PC-9 (cell line): ENCODE measurements at regions not wholly inside any gene's neighbourhood (a gene's known extent, or its start where the extent isn't known, plus 50 kb on each side); places are given as distances from the start of the nearest gene placed in this dataset.

Source experiments
- BruUV-seq: library from RNA; stranded (reverse); fragments of 400-500 nt; replicated peaks from 2 replicates; lab custom pipeline; 2021; lab: Mats Ljungman, UMichigan
- CTCF ChIA-PET: fragments of 300-600 bp; sonication (Branson Sonifier 250); formaldehyde crosslinking; loops from one replicate; lab custom pipeline; 2022; ENCODE audit warnings: antibody characterized with exemption; lab: Charles Lee
- POLR2A ChIA-PET: fragments of 300-600 bp; sonication (Branson Sonifier 250); formaldehyde crosslinking; loops from one replicate; lab custom pipeline; 2022; ENCODE audit warnings: antibody characterized with exemption; ENCODE audit not compliant: unreplicated experiment; lab: Charles Lee
- DNase-seq, 2 experiments: peaks; one replicate each; pipeline versions ENCODE4 v3.0.0 to v3.0.0-alpha.2; 2015 to 2022; ENCODE audit warnings: mixed read lengths in 1 of 2
- H2AFZ ChIP-seq: fragments of 200-600 bp; sonication (generic); 2 replicates; pipeline ENCODE4 v1.8.1; 2017; ENCODE audit warnings: antibody characterized with exemption
- H3F3A ChIP-seq: fragments of 200-600 bp; sonication (generic); 2 replicates; pipeline ENCODE4 v1.8.1; 2017; ENCODE audit warnings: antibody characterized with exemption, mild to moderate bottlenecking, low read depth; ENCODE audit not compliant: insufficient read depth
- H3K27ac ChIP-seq: fragments of 200-600 bp; sonication (generic); 2 replicates; pipeline ENCODE4 v1.6.1; 2016; ENCODE audit warnings: mixed run types
- H3K27me3 ChIP-seq: fragments of 200-600 bp; sonication (generic); 2 replicates; pipeline ENCODE4 v1.6.1; 2016; ENCODE audit warnings: low read depth, mixed run types; ENCODE audit not compliant: insufficient read depth
- H3K36me3 ChIP-seq: fragments of 200-600 bp; sonication (generic); 2 replicates; pipeline ENCODE4 v1.6.1; 2016; ENCODE audit warnings: low read depth, mixed run types
- H3K4me1 ChIP-seq: fragments of 200-600 bp; sonication (generic); replicated peaks from 2 replicates; pipeline ENCODE4 v1.6.1; 2016; ENCODE audit warnings: mixed run types; ENCODE audit not compliant: insufficient read depth
- H3K4me2 ChIP-seq: fragments of 200-600 bp; sonication (generic); 2 replicates; pipeline ENCODE4 v1.6.1; 2017; ENCODE audit warnings: mixed run types
- H3K4me3 ChIP-seq: fragments of 200-600 bp; sonication (generic); 2 replicates; pipeline ENCODE4 v1.6.1; 2016; ENCODE audit warnings: mixed run types
- H3K79me2 ChIP-seq: fragments of 200-600 bp; sonication (generic); 2 replicates; pipeline ENCODE4 v1.6.1; 2017; ENCODE audit warnings: low read depth, mixed run types
- H3K9me2 ChIP-seq: fragments of 200-600 bp; sonication (generic); 2 replicates; pipeline ENCODE4 v1.8.1; 2017; ENCODE audit warnings: mild to moderate bottlenecking; ENCODE audit not compliant: insufficient read depth
- H3K9me3 ChIP-seq: fragments of 200-600 bp; sonication (generic); 2 replicates; pipeline ENCODE4 v1.8.1; 2016; ENCODE audit warnings: low read depth; ENCODE audit not compliant: insufficient read depth
- H4K20me1 ChIP-seq: fragments of 200-600 bp; sonication (generic); 2 replicates; pipeline ENCODE4 v1.8.1; 2017; ENCODE audit not compliant: insufficient read depth
- CTCF ChIP-seq: fragments of 200-600 bp; sonication (generic); conservative IDR thresholded peaks from 2 replicates; pipeline ENCODE4 v1.6.1; 2017; ENCODE audit warnings: mixed run types, antibody characterized with exemption, mild to moderate bottlenecking, moderate library complexity
- EZH2 ChIP-seq: fragments of 200-600 bp; sonication (generic); IDR thresholded peaks from 2 replicates; pipeline ENCODE4 v1.8.0; 2017; ENCODE audit warnings: antibody characterized with exemption, low read depth
- intact Hi-C: fragments of 100-400 bp; cut with micrococcal nuclease; formaldehyde crosslinking; loops from one replicate; pipeline ENCODE4 v1.10.0; 2022; ENCODE audit not compliant: unreplicated experiment

DNA sequence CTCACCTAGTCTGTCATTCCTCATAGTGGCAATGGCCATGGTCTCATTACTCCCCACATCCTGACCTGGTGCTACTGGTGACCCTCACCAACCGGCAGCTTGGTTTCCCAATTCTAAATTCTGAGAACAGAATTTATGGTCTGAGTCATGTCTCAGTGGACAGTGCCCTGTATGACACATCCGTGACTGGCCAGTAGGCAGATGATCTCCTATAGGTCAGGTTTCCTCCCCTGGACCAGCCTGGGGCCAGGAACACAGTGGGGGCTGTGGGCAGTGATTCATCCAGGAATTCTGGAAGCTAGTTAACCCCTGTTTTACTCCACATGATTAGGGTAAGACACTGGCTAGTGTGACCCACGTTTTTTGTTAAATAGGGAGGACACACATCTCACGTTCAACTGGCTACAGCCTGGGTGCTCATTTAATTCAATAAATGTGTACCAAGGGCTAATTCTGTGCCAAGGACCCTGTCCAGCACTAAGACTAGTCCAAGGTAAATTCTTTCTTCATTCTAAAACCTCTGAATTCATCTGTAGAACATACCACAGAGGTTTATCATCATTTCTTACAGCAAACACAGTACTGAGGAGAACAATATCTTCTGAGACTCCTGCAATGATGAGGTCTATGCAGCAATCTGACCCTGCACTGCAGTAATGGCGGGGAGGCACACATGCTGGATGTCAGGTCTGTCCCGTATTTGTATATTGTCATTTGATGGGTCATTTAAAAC, 249.6 kb upstream of the TBX3 start:
- Histone ChIP-seq H3K4me2 (peak overlapping the region; percentile 67), H3K27ac (peak overlapping the region; percentile 91), H3K27me3 (no peaks in the 10 kb centered on the region), H2AFZ (no peak overlapping the region), H4K20me1 (no peaks in the 10 kb centered on the region; the same call in 1 of the 2 replicates), H3K79me2 (no peaks in the 10 kb centered on the region), H3K36me3 (no peaks in the 10 kb centered on the region), H3K4me3 (no peak overlapping the region), H3K9me3 (peaks cover 11% of the 10 kb centered on the region), H3K4me1 (peaks cover 29% of the 10 kb centered on the region), H3F3A (peaks cover 23% of the 10 kb centered on the region), H3K9me2 (no peaks in the 10 kb centered on the region)
- DNase-seq: peak in 1 of 2 experiments; percentile 83
- no TSS peak for BruUV-seq
- intact Hi-C loops: no loop called here
- ChIA-PET POLR2A (no interaction called here), CTCF (no interaction called here)
- no peak for TF ChIP-seq CTCF
- no peak for TF ChIP-seq EZH2

DNA sequence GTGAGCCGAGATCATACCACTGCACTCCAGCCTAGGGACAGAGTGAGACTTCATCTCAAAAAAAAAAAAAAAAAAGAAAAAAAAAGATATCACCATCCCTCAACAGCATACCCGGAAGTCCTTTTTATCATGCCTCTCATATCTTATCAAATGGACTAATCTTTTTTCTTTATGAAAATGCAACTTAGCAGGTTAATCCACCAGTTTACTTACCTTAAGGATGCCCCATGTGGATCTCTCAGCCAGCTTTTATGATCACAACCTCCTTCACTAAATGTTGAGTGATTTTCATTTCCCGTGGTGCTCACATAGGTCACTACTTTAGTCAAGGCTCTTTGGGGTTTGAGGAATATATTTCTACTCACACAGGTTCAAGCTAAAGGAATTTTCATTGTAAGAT, 248.8 kb upstream of the TBX3 start:
- Histone ChIP-seq H4K20me1 (no peaks in the 10 kb centered on the region; the same call in 1 of the 2 replicates), H3K4me1 (peaks cover 29% of the 10 kb centered on the region), H3K27ac (peak overlapping the region; percentile 91), H3K27me3 (no peaks in the 10 kb centered on the region), H2AFZ (no peak overlapping the region), H3K4me3 (no peak overlapping the region), H3K9me2 (no peaks in the 10 kb centered on the region), H3F3A (peaks cover 23% of the 10 kb centered on the region), H3K36me3 (no peaks in the 10 kb centered on the region), H3K4me2 (peak overlapping the region; percentile 67), H3K9me3 (peaks cover 11% of the 10 kb centered on the region), H3K79me2 (no peaks in the 10 kb centered on the region)
- TF ChIP-seq EZH2 (no peak), CTCF (no peak)
- ChIA-PET POLR2A (no interaction called here), CTCF (no interaction called here)
- DNase-seq: peak in 1 of 2 experiments; percentile 64
- BruUV-seq: no TSS peak
- intact Hi-C loops: no loop called here

DNA sequence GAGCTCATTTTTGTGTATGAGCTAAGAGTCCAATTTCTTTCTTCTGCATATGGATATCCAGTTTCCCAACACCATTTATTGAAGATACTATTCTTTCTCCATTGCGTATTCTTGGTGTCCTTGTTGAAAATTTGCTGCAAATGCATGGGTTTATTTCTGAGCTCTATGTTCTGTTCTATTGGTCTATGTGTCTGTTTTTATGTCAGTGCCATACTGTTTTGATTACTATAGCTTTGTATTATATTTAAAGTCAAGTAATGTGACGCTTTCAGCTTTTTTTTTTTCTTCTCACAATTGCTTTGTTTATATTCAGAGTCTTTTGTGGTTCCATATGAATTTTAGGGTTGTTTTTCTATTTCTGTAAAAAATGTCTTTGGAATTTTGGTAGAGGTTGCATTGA, 247.1 kb upstream of the TBX3 start:
- no peak overlapping the region for H3K4me2 ChIP-seq
- peaks cover 29% of the 10 kb centered on the region for H3K4me1 ChIP-seq
- TF ChIP-seq EZH2 (no peak), CTCF (no peak)
- CTCF ChIA-PET: no interaction called here
- no peak overlapping the region for H3K27ac ChIP-seq
- no peaks in the 10 kb centered on the region for H3K36me3 ChIP-seq
- no peak overlapping the region for H2AFZ ChIP-seq
- intact Hi-C loops: no loop called here
- H3K4me3 ChIP-seq: no peak overlapping the region
- H4K20me1 ChIP-seq: no peaks in the 10 kb centered on the region; the same call in 1 of the 2 replicates
- POLR2A ChIA-PET: no interaction called here
- H3K9me2 ChIP-seq: no peaks in the 10 kb centered on the region
- no peaks in the 10 kb centered on the region for H3K27me3 ChIP-seq
- no TSS peak for BruUV-seq
- peaks cover 23% of the 10 kb centered on the region for H3F3A ChIP-seq
- DNase-seq: no peak
- no peaks in the 10 kb centered on the region for H3K79me2 ChIP-seq
- H3K9me3 ChIP-seq: peaks cover 11% of the 10 kb centered on the region
